ENCODE measurements at regions not wholly inside any gene's neighbourhood (a gene's known extent, or its start where the extent isn't known, plus 50 kb on each side); places are given as distances from the start of the nearest gene placed in this dataset.

DNA sequence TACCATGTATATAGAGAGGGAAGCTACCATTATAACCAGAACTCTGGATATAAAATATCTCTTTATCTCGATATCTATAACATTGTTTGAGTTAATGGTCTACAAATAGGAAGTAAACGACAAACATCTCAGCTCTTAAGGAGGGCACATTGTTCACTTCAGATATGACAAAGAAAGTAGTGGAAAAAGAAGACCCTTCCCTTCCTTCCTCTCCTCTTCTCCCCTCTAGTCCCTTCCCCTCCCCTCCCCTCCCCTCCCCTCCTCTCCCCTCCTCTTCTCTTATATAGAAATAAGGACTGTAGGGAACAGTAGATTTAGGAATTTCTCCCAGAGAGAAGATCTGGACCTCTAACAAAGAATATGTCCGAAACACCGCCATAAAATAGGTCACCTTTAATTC is 1731.9 kb upstream of the CDH9 start:
- TF ChIP-seq Cebpa-rat (IDR thresholded peaks at IDR 0.05): no peak
- Histone ChIP-seq H3K9ac (no peak overlapping the region), H3K27ac (no peak overlapping the region), H4K20me1 (no peaks in the 10 kb centered on the region), H3K9me3 (no peaks in the 10 kb centered on the region), H3K4me1 (no peaks in the 10 kb centered on the region), H3K4me3 (no peak overlapping the region), H3K4me2 (no peak overlapping the region), H3K36me3 (no peaks in the 10 kb centered on the region), H3K27me3 (no peaks in the 10 kb centered on the region)

DNA sequence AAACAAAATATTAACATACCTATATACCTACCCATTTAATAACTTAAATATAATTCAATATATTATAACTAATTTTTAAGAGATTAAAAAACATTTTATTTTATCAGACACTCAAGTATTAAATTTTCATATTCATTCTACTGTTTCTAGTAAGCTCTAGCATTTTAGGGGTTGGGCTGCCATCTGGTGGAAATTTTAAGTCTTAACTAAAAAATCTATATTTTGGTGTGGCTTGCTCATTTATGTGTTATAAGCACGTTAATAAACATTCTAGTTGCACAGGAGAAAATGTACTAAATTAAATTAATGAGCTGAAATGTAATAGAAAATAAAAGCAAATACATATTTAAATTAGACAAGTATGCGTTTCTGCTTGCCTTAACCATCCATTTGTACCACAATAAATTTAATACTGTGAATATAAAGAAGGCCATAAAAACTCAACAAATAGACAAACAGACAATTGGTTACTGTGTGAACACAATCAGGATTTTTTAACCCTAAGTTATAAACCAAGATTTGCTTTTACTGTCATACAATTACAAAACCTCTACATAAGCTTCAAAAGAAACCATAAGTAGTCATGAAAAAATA is 1728.3 kb upstream of the CDH9 start:
- Histone ChIP-seq H3K9me3 (no peaks in the 10 kb centered on the region), H3K36me3 (no peaks in the 10 kb centered on the region), H3K27me3 (no peaks in the 10 kb centered on the region), H3K4me2 (no peak overlapping the region), H3K4me3 (no peak overlapping the region), H4K20me1 (no peaks in the 10 kb centered on the region), H3K4me1 (no peaks in the 10 kb centered on the region), H3K9ac (no peak overlapping the region), H3K27ac (no peak overlapping the region)
- TF ChIP-seq Cebpa-rat (IDR thresholded peaks at IDR 0.05): no peak

DNA sequence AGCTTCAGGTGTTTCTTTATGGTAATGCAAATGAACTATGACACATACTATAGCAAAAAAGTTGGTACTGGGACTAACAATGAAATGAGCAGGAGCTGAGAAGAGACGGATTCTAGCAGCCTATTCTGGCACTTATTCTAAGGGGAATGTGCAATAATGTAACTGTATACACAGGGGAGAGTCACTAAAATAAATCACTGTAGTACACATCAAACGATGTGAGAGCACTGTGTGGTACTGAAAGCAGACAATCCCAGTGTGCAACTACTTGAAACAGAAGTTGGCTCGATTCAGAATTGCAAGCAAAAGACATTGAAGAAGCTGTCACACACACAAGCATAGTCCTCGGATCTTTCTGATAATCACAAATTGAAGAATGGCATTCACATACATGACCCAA is 1713.0 kb upstream of the CDH9 start:
- Histone ChIP-seq H3K4me3 (no peak overlapping the region), H3K36me3 (no peaks in the 10 kb centered on the region), H3K9ac (no peak overlapping the region), H3K4me1 (no peaks in the 10 kb centered on the region), H3K4me2 (no peak overlapping the region), H3K27me3 (no peaks in the 10 kb centered on the region), H3K27ac (no peak overlapping the region), H4K20me1 (no peaks in the 10 kb centered on the region), H3K9me3 (no peaks in the 10 kb centered on the region)
- no peak for TF ChIP-seq Cebpa-rat (IDR thresholded peaks at IDR 0.05)

DNA sequence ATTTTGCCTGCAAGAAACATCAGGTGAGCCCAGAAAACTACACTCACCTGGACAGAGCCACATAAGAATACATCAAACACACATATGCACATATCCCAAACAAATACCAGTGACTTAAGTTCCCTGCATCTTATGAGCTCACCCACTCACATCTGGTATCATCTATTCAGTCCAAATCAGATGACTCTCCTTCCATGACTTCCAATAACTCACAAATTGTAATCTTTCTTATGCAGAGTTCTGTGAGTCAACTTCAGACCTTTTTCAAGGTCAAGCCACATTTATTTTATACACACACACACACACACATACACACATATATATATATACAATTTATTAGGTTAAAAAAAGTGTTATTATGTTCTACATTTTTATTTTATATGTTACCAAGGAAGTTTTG is 1711.9 kb upstream of the CDH9 start:
- Histone ChIP-seq H3K36me3 (no peaks in the 10 kb centered on the region), H3K4me1 (no peaks in the 10 kb centered on the region), H3K4me3 (no peak overlapping the region), H4K20me1 (no peaks in the 10 kb centered on the region), H3K9ac (no peak overlapping the region), H3K27ac (no peak overlapping the region), H3K27me3 (no peaks in the 10 kb centered on the region), H3K9me3 (no peaks in the 10 kb centered on the region), H3K4me2 (no peak overlapping the region)
- no peak for TF ChIP-seq Cebpa-rat (IDR thresholded peaks at IDR 0.05)

DNA sequence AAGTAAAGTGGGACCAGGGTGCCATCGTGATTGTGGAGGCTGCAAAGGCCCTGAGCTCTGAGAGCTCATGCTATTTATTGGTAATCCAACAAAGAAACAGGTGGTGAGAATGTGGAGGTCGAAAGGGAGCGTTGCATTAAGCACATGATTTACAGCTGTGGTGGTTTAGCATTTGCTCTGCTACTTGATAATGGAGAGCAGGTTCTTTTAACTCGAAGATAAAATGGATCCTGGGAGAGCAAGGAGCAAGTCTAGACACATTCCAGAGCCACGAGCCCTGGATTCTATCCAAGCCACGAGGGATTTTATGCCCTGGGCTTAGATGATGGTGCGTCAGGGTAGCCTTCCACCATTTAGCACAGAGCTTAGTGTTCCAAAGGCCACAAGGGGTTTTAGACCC is 1710.1 kb upstream of the CDH9 start:
- Histone ChIP-seq H3K4me3 (no peak overlapping the region), H4K20me1 (no peaks in the 10 kb centered on the region), H3K9me3 (no peaks in the 10 kb centered on the region), H3K4me2 (no peak overlapping the region), H3K4me1 (no peaks in the 10 kb centered on the region), H3K9ac (no peak overlapping the region), H3K27ac (no peak overlapping the region), H3K27me3 (no peaks in the 10 kb centered on the region), H3K36me3 (no peaks in the 10 kb centered on the region)
- TF ChIP-seq Cebpa-rat (IDR thresholded peaks at IDR 0.05): no peak

DNA sequence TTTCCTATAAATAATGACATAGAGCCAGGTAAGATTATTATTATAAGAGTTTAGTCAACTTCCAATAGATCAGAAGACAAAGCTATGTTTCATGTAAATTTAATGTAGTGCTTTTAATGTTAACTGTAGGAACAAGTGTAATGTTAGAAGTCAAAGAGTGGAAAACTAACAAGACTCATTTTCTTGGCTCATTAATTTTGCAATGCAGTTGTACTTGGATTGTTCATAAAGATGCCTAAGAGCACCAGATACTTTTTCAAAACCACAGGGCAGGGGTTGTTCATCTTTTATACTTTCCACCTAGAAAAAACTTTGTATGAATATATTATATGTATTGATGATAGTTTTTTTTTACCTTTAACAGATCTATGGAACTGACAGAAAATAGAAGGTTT is 1705.3 kb upstream of the CDH9 start:
- Histone ChIP-seq H3K9ac (no peak overlapping the region), H3K36me3 (no peaks in the 10 kb centered on the region), H3K4me2 (no peak overlapping the region), H3K9me3 (no peaks in the 10 kb centered on the region), H4K20me1 (no peaks in the 10 kb centered on the region), H3K4me3 (no peak overlapping the region), H3K27me3 (no peaks in the 10 kb centered on the region), H3K4me1 (no peaks in the 10 kb centered on the region), H3K27ac (no peak overlapping the region)
- no peak for TF ChIP-seq Cebpa-rat (IDR thresholded peaks at IDR 0.05)

DNA sequence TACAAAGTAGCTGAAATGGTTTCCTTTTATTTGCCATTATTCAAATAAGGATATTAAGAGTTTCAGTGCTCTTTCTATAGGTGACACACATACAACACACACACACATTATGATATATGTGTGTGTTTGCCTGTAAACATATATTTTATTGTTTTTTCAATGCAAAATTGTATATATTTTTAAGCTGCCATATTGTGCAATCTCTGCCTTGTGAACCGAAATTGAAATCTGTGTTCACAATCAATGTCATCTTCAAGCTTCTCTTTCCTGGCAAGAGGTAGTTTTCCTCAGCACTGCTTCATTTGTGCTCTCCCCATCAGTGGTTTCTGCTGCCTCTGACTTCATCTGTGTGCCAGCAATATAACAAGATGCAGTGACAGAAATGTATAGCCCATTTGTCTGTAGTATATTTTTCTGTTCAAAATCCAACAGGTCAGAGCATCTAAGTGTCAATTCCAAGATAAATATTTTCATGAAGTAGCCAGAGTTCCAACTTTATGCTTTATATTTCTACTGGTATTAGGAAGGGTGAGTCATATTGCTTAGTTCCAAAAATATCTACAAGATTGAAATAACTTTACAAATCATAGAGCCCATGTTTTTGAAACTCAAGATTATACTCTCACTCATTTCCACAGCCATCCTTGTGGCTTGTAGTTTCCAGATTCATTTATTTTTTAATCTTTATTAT is 1704.8 kb upstream of the CDH9 start:
- Histone ChIP-seq H3K4me3 (no peak overlapping the region), H4K20me1 (no peaks in the 10 kb centered on the region)
- no peak for TF ChIP-seq Cebpa-rat (IDR thresholded peaks at IDR 0.05)

DNA sequence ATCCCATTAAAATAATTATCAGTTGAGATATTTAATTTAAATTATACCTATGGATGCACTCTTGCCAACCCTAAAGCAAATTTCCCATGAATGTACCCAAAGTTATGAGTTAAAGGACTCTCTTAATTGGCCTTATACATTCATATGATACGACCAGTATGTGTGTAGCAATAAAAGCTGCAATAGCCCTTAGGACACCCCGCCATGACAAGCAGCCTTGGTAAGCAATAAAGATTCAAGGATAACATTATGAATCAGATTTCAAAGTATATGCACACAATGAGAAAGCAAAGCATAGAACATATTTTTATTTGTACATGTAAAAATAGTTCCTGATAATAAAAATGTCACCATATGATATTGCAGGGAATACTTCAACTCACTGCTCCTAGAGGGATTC is 1699.3 kb upstream of the CDH9 start:
- H3K9me3 ChIP-seq: no peaks in the 10 kb centered on the region
- no peaks in the 10 kb centered on the region for H4K20me1 ChIP-seq
- no peak overlapping the region for H3K9ac ChIP-seq
- no peaks in the 10 kb centered on the region for H3K27me3 ChIP-seq
- TF ChIP-seq Cebpa-rat (IDR thresholded peaks at IDR 0.05): no peak
- no peaks in the 10 kb centered on the region for H3K4me1 ChIP-seq
- no peak overlapping the region for H3K4me2 ChIP-seq
- no peak overlapping the region for H3K27ac ChIP-seq
- no peaks in the 10 kb centered on the region for H3K36me3 ChIP-seq
- H3K4me3 ChIP-seq: no peak overlapping the region

More for the DNA sequence above, 1704.8 kb upstream of the CDH9 start:
- no peaks in the 10 kb centered on the region for H3K36me3 ChIP-seq
- no peaks in the 10 kb centered on the region for H3K27me3 ChIP-seq
- no peaks in the 10 kb centered on the region for H3K4me1 ChIP-seq
- H3K9ac ChIP-seq: no peak overlapping the region
- H3K4me2 ChIP-seq: no peak overlapping the region
- no peaks in the 10 kb centered on the region for H3K9me3 ChIP-seq
- H3K27ac ChIP-seq: no peak overlapping the region

DNA sequence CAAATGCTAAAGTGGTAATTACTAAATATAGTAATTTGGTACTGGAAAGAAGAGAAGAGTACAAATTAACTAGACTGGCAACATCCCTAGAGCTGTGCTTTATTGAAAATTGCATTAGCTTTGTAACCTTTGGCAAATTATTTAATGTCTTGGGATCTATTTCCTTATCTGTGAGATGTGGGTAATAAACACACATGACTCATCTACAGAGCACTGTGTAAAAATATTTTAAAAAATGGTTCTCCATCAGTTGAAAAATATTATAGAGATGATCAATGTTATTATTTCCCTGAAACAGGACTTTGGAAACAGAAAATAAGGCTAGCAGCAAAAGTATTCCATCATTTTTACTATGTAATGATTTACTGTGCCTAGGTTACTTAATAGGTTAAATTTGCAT is 1698.8 kb upstream of the CDH9 start:
- no peaks in the 10 kb centered on the region for H3K9me3 ChIP-seq
- H3K9ac ChIP-seq: no peak overlapping the region
- no peaks in the 10 kb centered on the region for H3K36me3 ChIP-seq
- no peak overlapping the region for H3K4me3 ChIP-seq
- H4K20me1 ChIP-seq: no peaks in the 10 kb centered on the region
- TF ChIP-seq Cebpa-rat (IDR thresholded peaks at IDR 0.05): no peak
- no peaks in the 10 kb centered on the region for H3K4me1 ChIP-seq
- H3K27ac ChIP-seq: no peak overlapping the region
- H3K27me3 ChIP-seq: no peaks in the 10 kb centered on the region
- no peak overlapping the region for H3K4me2 ChIP-seq

DNA sequence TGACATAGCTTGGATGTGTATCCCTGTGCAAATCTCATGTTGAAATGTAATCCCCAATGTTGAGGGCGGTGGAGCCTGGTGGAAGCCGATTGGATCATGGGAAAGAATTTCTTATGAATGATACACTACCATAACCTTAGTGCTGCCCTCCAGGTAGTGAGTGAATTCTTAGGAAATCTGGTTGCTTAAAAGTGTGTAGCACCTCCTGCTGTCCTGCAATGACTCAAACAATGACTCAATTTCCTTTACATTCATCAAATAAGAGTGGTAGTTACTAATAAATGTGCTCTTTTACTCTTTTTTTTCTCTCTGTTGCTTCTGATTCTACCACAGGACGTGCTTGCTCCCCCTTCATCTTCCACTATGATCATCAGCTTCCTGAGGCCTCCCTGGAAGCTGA is 1696.0 kb upstream of the CDH9 start:
- H3K27ac ChIP-seq: no peak overlapping the region
- H4K20me1 ChIP-seq: no peaks in the 10 kb centered on the region
- H3K27me3 ChIP-seq: no peaks in the 10 kb centered on the region
- no peaks in the 10 kb centered on the region for H3K4me1 ChIP-seq
- H3K9me3 ChIP-seq: no peaks in the 10 kb centered on the region
- no peak overlapping the region for H3K9ac ChIP-seq
- no peak for TF ChIP-seq Cebpa-rat (IDR thresholded peaks at IDR 0.05)
- H3K4me3 ChIP-seq: no peak overlapping the region
- no peaks in the 10 kb centered on the region for H3K36me3 ChIP-seq
- no peak overlapping the region for H3K4me2 ChIP-seq

DNA sequence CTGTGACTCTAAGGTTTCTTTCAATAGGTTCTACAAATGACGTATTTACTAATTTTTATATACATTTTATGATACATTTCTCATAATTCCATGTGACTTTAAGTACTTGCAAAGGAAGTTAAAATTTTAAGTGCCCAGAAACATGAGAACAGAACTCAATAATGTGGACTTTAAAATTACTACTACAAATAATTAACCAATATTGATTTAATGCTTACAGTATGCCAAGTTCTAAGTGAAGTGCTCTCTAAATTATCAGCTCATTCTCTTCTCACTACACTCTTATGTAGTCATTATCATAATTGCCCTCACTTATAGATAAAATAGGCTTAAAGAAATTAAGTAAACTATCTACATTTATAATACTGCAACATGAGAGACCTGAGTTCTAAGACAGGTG is 1690.7 kb upstream of the CDH9 start:
- Histone ChIP-seq H3K27me3 (no peaks in the 10 kb centered on the region), H3K9ac (no peak overlapping the region), H3K27ac (no peak overlapping the region), H3K9me3 (no peaks in the 10 kb centered on the region), H3K4me3 (no peak overlapping the region), H3K4me1 (no peaks in the 10 kb centered on the region), H3K36me3 (no peaks in the 10 kb centered on the region), H3K4me2 (no peak overlapping the region), H4K20me1 (no peaks in the 10 kb centered on the region)
- no peak for TF ChIP-seq Cebpa-rat (IDR thresholded peaks at IDR 0.05)

All from BLaER1 (cell line).